ENCODE measurements at regions not wholly inside any gene's neighbourhood (a gene's known extent, or its start where the extent isn't known, plus 50 kb on each side); places are given as distances from the start of the nearest gene placed in this dataset.

DNA sequence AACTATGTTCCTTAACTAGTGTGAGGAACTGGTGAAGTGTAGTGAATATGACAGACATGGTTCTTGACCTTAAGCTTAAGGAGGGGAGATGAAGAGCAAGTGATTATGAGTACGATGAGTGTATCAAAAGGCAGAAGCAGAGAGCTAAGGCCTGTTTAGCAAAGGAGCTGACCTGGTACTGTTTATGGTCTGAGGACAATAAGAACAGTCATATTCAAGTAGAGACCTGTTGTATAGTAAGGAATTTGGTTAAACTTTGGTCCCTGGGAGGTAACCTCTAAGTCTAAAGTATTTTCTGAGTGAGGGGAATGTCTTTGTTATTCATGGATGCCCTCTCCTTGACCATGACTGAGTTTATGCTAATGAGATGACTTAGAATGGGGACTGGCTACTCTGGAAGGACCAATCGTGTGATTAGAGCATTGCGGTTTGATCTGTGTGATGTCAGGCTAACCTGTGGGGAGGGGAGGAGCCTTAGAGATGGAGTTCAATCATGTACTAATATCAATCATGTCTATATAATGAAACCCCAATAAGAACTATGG is 389.3 kb downstream of the BMP4 start:
- intact Hi-C loops (cut with DNase I), result no loop called here
- FAIRE-seq (no peak), DNase-seq (no peak)
- Histone ChIP-seq H3K27ac (ENCODE audit: low read depth in 2 of 2, low read length in 2 of 2) (no peak overlapping the region), H3K27me3 (ENCODE audit: control insufficient read depth, insufficient read depth, low read length) (no peaks in the 10 kb centered on the region), H3K36me3 (ENCODE audit: control insufficient read depth in 2 of 3, insufficient read depth in 3 of 3, low read length in 3 of 3) (no peaks in the 10 kb centered on the region), H3K9me3 (ENCODE audit: control insufficient read depth in 2 of 3, insufficient read depth in 1 of 3, low read length in 3 of 3) (peaks cover 0 to 12% (median 0%) of the 10 kb centered on the region in 3 donors), H3K4me1 (ENCODE audit: control insufficient read depth in 2 of 3, insufficient read depth in 2 of 3, low read depth in 1 of 3, low read length in 3 of 3) (no peaks in the 10 kb centered on the region), H3K9ac (ENCODE audit: low read length in 3 of 3) (no peak overlapping the region), H3K4me3 (ENCODE audit: low read length in 3 of 3) (no peak overlapping the region)
- TF ChIP-seq, protein P1, sequence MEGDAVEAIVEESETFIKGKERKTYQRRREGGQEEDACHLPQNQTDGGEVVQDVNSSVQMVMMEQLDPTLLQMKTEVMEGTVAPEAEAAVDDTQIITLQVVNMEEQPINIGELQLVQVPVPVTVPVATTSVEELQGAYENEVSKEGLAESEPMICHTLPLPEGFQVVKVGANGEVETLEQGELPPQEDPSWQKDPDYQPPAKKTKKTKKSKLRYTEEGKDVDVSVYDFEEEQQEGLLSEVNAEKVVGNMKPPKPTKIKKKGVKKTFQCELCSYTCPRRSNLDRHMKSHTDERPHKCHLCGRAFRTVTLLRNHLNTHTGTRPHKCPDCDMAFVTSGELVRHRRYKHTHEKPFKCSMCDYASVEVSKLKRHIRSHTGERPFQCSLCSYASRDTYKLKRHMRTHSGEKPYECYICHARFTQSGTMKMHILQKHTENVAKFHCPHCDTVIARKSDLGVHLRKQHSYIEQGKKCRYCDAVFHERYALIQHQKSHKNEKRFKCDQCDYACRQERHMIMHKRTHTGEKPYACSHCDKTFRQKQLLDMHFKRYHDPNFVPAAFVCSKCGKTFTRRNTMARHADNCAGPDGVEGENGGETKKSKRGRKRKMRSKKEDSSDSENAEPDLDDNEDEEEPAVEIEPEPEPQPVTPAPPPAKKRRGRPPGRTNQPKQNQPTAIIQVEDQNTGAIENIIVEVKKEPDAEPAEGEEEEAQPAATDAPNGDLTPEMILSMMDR (IDR thresholded peaks at IDR 0.05; ENCODE audit: borderline replicate concordance, extremely low read depth, insufficient read depth), result no peak

DNA sequence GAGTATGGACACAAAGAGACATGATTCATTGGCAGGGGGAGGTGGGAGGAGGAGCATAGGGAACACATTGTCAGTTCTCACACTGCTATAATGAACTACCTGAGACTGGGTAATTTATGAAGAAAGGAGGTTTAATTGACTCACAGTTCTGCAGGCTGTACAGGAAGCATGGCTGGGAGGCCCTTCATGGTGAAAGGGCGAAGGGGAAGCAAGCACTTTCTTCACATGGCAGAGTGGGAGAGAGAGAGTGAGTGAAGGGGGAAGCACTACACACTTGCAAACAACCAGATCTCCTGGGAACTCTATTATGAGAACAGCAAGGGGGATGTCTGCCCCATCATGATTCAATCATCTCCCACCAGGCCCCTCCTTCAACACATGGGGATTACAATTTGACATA is 391.8 kb downstream of the BMP4 start:
- no peak for DNase-seq
- H3K4me3 ChIP-seq (ENCODE audit: low read length in 3 of 3), result no peak overlapping the region
- intact Hi-C loops (cut with DNase I), result no loop called here
- no peak for FAIRE-seq
- no peak overlapping the region for H3K9ac ChIP-seq (ENCODE audit: low read length in 3 of 3)
- H3K4me1 ChIP-seq (ENCODE audit: control insufficient read depth in 2 of 3, insufficient read depth in 2 of 3, low read depth in 1 of 3, low read length in 3 of 3), result no peaks in the 10 kb centered on the region
- no peaks in the 10 kb centered on the region for H3K36me3 ChIP-seq (ENCODE audit: control insufficient read depth in 2 of 3, insufficient read depth in 3 of 3, low read length in 3 of 3)
- no peak overlapping the region for H3K27ac ChIP-seq (ENCODE audit: low read depth in 2 of 2, low read length in 2 of 2)
- no peaks in the 10 kb centered on the region for H3K27me3 ChIP-seq (ENCODE audit: control insufficient read depth, insufficient read depth, low read length)
- peaks cover 0 to 12% (median 0%) of the 10 kb centered on the region in 3 donors for H3K9me3 ChIP-seq (ENCODE audit: control insufficient read depth in 2 of 3, insufficient read depth in 1 of 3, low read length in 3 of 3)
- TF ChIP-seq, protein P1 (IDR thresholded peaks at IDR 0.05; ENCODE audit: borderline replicate concordance, extremely low read depth, insufficient read depth), result no peak

DNA sequence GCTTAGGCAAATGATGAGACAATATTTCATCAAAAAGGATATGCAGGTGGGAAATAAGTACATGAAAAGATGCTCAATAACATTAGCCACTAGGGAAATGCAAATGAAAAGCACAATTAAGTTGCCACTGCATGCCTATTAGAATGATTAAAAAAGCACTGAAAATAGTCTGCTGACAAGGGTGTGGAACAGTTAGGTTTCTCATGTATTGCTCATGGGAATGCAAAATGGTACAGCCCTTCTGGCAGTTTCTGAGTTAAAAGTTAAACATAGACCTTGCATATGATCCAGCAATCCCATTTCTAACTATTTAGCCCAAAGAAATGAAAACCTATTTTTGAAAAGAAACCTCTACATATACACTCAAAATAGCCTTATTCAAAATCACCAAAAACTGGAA is 393.0 kb downstream of the BMP4 start:
- FAIRE-seq (no peak), DNase-seq (no peak)
- Histone ChIP-seq H3K36me3 (ENCODE audit: control insufficient read depth in 2 of 3, insufficient read depth in 3 of 3, low read length in 3 of 3) (no peaks in the 10 kb centered on the region), H3K9ac (ENCODE audit: low read length in 3 of 3) (no peak overlapping the region), H3K9me3 (ENCODE audit: control insufficient read depth in 2 of 3, insufficient read depth in 1 of 3, low read length in 3 of 3) (peaks cover 0 to 12% (median 0%) of the 10 kb centered on the region in 3 donors), H3K4me3 (ENCODE audit: low read length in 3 of 3) (no peak overlapping the region), H3K27me3 (ENCODE audit: control insufficient read depth, insufficient read depth, low read length) (no peaks in the 10 kb centered on the region), H3K4me1 (ENCODE audit: control insufficient read depth in 2 of 3, insufficient read depth in 2 of 3, low read depth in 1 of 3, low read length in 3 of 3) (no peaks in the 10 kb centered on the region), H3K27ac (ENCODE audit: low read depth in 2 of 2, low read length in 2 of 2) (no peak overlapping the region)
- TF ChIP-seq, protein P1 (IDR thresholded peaks at IDR 0.05; ENCODE audit: borderline replicate concordance, extremely low read depth, insufficient read depth), result no peak
- intact Hi-C loops (cut with DNase I), result no loop called here

DNA sequence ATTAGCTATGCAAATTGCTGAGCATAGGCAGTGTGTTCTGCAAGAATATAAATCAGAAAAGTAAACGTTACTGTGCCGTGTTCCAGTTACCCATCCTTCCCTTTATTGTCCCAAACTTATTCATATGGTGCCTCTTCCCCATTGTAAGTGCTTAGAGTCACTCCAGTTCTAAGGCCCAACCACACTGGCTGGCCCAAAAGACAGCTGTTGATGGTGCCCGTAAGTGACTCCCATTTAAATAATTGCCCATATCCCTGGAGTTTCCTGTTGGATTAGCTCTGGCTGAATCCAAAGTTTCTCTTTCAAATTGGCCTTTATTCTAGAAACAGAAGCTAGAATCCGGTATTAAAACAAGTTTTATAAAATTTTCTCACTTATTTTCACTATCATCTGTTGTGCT is 400.1 kb upstream of the DDHD1 start:
- intact Hi-C loops (cut with DNase I), result no loop called here

More for the DNA sequence above, 400.1 kb upstream of the DDHD1 start:
- Histone ChIP-seq H3K27ac (ENCODE audit: low read depth in 2 of 2, low read length in 2 of 2) (no peak overlapping the region), H3K9me3 (ENCODE audit: control insufficient read depth in 2 of 3, insufficient read depth in 1 of 3, low read length in 3 of 3) (no peaks in the 10 kb centered on the region), H3K9ac (ENCODE audit: low read length in 3 of 3) (no peak overlapping the region), H3K27me3 (ENCODE audit: control insufficient read depth, insufficient read depth, low read length) (no peaks in the 10 kb centered on the region), H3K4me3 (ENCODE audit: low read length in 3 of 3) (no peak overlapping the region), H3K36me3 (ENCODE audit: control insufficient read depth in 2 of 3, insufficient read depth in 3 of 3, low read length in 3 of 3) (no peaks in the 10 kb centered on the region), H3K4me1 (ENCODE audit: control insufficient read depth in 2 of 3, insufficient read depth in 2 of 3, low read depth in 1 of 3, low read length in 3 of 3) (no peaks in the 10 kb centered on the region)
- no peak for DNase-seq
- TF ChIP-seq, protein P1 (IDR thresholded peaks at IDR 0.05; ENCODE audit: borderline replicate concordance, extremely low read depth, insufficient read depth), result no peak
- FAIRE-seq, result no peak
